ENCODE measurements at regions not wholly inside any gene's neighbourhood (a gene's known extent, or its start where the extent isn't known, plus 50 kb on each side); places are given as distances from the start of the nearest gene placed in this dataset.

DNA sequence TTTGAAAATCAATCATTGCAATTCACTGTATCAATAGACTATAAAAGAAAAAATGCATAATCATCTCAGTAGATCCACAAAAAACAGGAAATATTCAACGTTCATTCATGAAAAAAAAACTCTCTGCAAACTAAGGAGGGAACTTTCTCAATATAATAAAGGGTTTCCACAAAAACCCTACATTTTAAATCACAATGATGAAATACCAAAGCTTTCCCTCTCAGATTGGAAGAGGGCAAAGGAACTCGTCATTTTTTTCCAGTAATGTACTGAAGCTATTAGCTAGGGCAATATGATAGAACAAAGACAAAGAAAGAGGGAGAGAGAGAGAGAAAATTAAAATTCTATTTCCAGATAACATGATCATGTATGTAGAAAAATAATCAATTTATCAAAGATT, 167.1 kb upstream of the RBMS1 start:
- Histone ChIP-seq H3K27ac (no peak overlapping the region), H3K9me3 (no peaks in the 10 kb centered on the region), H3K4me1 (no peaks in the 10 kb centered on the region), H3K36me3 (no peaks in the 10 kb centered on the region), H3K27me3 (no peaks in the 10 kb centered on the region), H3K4me3 (no peak overlapping the region)
- no peak for TF ChIP-seq POLR2A (IDR thresholded peaks at IDR 0.05)
- TF ChIP-seq, protein P1, sequence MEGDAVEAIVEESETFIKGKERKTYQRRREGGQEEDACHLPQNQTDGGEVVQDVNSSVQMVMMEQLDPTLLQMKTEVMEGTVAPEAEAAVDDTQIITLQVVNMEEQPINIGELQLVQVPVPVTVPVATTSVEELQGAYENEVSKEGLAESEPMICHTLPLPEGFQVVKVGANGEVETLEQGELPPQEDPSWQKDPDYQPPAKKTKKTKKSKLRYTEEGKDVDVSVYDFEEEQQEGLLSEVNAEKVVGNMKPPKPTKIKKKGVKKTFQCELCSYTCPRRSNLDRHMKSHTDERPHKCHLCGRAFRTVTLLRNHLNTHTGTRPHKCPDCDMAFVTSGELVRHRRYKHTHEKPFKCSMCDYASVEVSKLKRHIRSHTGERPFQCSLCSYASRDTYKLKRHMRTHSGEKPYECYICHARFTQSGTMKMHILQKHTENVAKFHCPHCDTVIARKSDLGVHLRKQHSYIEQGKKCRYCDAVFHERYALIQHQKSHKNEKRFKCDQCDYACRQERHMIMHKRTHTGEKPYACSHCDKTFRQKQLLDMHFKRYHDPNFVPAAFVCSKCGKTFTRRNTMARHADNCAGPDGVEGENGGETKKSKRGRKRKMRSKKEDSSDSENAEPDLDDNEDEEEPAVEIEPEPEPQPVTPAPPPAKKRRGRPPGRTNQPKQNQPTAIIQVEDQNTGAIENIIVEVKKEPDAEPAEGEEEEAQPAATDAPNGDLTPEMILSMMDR (IDR thresholded peaks at IDR 0.05), result no peak
- DNase-seq, result no peak

DNA sequence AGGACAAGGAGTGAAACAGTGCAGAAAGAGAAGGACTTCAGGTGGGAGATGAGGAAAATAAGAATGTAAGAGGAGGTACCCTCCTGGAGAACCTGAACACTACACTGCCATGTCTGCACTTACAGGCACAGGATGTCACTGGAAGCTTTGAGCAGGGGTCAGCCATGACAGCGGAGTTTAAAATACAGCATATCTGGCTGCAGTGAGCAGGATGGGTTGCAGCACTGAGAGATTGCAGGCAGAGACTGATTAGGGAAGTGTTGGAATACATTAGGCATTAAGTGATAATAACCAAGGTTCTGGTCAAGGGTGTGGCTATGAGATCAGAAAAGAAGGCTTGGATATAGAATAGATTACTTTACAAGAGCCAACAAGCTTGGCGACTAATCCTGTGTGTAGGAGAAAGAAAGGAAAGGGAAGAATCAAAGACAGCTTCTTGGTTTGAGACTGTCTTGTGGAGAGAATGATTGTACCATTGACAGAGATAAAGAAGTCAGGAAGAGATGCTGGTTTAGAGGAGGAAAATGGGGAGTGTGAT, 171.1 kb upstream of the RBMS1 start:
- DNase-seq, result no peak
- H3K9me3 ChIP-seq, result no peaks in the 10 kb centered on the region
- no peak overlapping the region for H3K27ac ChIP-seq
- no peak for TF ChIP-seq POLR2A (IDR thresholded peaks at IDR 0.05)
- TF ChIP-seq, protein P1 (IDR thresholded peaks at IDR 0.05), result no peak
- H3K36me3 ChIP-seq, result no peaks in the 10 kb centered on the region
- H3K27me3 ChIP-seq, result no peaks in the 10 kb centered on the region
- H3K4me1 ChIP-seq, result no peaks in the 10 kb centered on the region
- H3K4me3 ChIP-seq, result no peak overlapping the region

DNA sequence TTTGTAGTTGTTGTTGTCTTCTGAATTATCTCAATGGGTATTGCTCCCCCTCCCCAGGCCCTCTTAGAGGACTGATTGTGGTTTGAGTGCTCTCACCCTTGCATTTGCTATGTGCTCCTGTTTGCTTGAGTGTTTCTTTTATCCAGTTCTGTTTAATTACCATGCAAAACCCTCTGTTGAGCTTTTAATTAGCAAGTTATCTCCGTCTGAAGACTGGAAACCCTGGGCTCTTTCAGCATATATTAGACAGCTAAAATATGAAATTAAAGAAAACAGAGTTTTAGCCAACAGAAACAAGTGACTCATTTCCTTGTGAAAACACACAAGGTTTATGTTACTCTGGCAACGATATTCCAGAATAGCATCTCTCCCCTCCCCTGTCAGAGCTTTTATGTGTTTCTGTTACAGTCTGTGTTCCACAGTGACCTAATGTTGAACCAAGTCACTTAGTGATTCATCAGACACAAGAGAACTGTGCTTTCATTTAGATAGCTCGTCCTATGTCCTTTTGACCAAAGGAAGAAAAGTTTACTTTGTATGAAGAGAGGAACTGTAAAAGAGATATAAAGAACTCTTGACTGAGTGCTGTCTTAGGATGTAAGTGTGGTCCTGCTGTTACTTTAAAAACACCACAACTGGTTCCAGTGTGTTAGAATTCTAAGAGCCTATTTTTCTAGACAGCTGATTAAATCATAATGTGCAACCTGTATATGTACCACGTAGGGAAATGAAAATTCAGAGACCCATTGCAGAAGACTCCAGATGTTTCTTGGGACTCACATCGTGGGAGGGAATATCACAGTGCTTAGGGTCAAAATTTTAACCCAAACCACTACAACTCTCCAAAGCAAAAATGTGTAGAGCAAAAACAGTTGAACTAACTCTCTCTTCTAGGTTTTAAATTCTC, 172.8 kb upstream of the RBMS1 start:
- DNase-seq, result no peak
- Histone ChIP-seq H3K27me3 (no peaks in the 10 kb centered on the region), H3K4me3 (no peak overlapping the region), H3K27ac (peak overlapping the region in 3 of 4 donors; percentile 38 to 51 (median 44)), H3K4me1 (no peaks in the 10 kb centered on the region), H3K9me3 (no peaks in the 10 kb centered on the region), H3K36me3 (no peaks in the 10 kb centered on the region)
- TF ChIP-seq POLR2A (IDR thresholded peaks at IDR 0.05), result no peak
- TF ChIP-seq, protein P1 (IDR thresholded peaks at IDR 0.05), result no peak

DNA sequence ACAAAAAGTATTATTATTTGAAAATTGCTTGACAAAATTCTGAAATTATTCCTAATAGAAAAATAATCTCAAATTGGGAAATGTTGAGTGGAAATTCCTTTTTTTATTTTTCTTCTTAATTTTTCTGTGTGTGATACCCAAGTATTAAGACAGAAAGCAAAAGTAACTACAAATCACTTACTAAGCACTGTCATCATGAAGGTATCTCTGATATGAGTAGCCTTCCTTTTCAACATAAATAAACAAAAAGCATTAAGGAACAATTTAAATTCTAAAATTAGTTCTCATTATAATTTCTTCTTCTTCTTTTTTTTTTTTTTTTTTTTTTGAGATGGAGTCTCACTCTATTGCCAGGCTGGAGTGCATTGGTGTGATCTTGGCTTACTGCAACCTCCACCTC, 174.2 kb upstream of the RBMS1 start:
- H3K27ac ChIP-seq, result peak overlapping the region in 2 of 4 donors; percentile 44 to 51
- no peaks in the 10 kb centered on the region for H3K27me3 ChIP-seq
- TF ChIP-seq, protein P1 (IDR thresholded peaks at IDR 0.05), result no peak
- TF ChIP-seq POLR2A (IDR thresholded peaks at IDR 0.05), result no peak
- no peaks in the 10 kb centered on the region for H3K4me1 ChIP-seq
- H3K36me3 ChIP-seq, result no peaks in the 10 kb centered on the region
- H3K4me3 ChIP-seq, result no peak overlapping the region
- no peaks in the 10 kb centered on the region for H3K9me3 ChIP-seq
- DNase-seq, result no peak

DNA sequence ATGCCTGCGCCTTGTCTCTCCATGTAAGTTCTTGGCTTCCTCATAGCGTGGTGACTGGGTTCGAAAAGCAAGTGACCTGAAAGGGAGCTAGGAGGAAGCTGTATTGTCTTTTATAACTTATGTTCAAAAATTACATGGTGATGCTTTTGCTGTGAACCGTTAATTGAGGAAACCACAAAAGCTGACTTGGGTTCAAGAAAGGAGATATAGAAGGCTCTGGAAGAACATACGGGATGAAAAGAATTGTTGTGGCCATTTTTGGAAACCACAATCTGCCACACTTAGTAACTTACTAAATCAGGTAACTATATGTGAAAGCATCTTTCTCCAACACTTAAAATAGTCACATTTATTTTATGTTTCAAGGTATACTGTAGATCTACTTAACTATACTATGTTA, 177.0 kb upstream of the RBMS1 start:
- TF ChIP-seq, protein P1 (IDR thresholded peaks at IDR 0.05), result no peak
- TF ChIP-seq POLR2A (IDR thresholded peaks at IDR 0.05), result no peak
- Histone ChIP-seq H3K9me3 (no peaks in the 10 kb centered on the region), H3K4me3 (no peak overlapping the region), H3K27ac (no peak overlapping the region), H3K4me1 (no peaks in the 10 kb centered on the region), H3K36me3 (no peaks in the 10 kb centered on the region), H3K27me3 (no peaks in the 10 kb centered on the region)
- DNase-seq, result no peak

Data from Peyer's patch (tissue), 4 donors.